ENCODE measurements at regions not wholly inside any gene's neighbourhood (a gene's known extent, or its start where the extent isn't known, plus 50 kb on each side); places are given as distances from the start of the nearest gene placed in this dataset.

GRCh38 chr13:66003558-66003957 lies 1226.6 kb downstream of the PCDH9 start:
- Histone ChIP-seq H3K27ac (ENCODE audit: insufficient read depth, low read length) (no peak overlapping the region), H3K14ac (replicated peaks; ENCODE audit: low read depth, low read length) (no peak overlapping the region), H3K4me3 (ENCODE audit: insufficient read depth, low read depth, low read length) (no peak overlapping the region), H3K9me3 (ENCODE audit: control insufficient read depth, insufficient read depth, low read length) (0 out of 2 replicates have a peak, but pooled peaks cover 2% of the 10 kb centered on the region), H4K91ac (ENCODE audit: insufficient read depth, low read depth, low read length) (no peak overlapping the region), H3K4me2 (ENCODE audit: low read depth, low read length) (no peak overlapping the region), H3K9me1 (ENCODE audit: insufficient read depth, low read length) (no peaks in the 10 kb centered on the region), H3K4me1 (ENCODE audit: control insufficient read depth, insufficient read depth, low read length) (no peaks in the 10 kb centered on the region), H2BK120ac (ENCODE audit: low read depth, low read length) (no peak overlapping the region), H2AFZ (replicated peaks; ENCODE audit: low read length, poor library complexity) (no peak overlapping the region), H2AK9ac (replicated peaks; ENCODE audit: low read depth, low read length, poor library complexity) (no peak overlapping the region), H2BK20ac (ENCODE audit: low read depth, low read length) (no peak overlapping the region), H4K8ac (ENCODE audit: low read depth in 2 of 2, low read length in 2 of 2) (no peak overlapping the region), H3K23ac (ENCODE audit: low read depth, low read length) (no peak overlapping the region), H4K20me1 (ENCODE audit: insufficient read depth, low read length) (no peaks in the 10 kb centered on the region), H3K4ac (ENCODE audit: low read depth, low read length) (no peak overlapping the region), H3K56ac (ENCODE audit: extremely low read depth, insufficient read depth, low read length) (no peak overlapping the region), H3K9ac (ENCODE audit: low read depth, low read length) (no peak overlapping the region), H3K36me3 (ENCODE audit: control insufficient read depth, insufficient read depth, low read length) (no peaks in the 10 kb centered on the region), H2BK5ac (ENCODE audit: low read depth, low read length, poor library complexity, severe bottlenecking) (no peak overlapping the region), H3K27me3 (ENCODE audit: control insufficient read depth, insufficient read depth, low read length) (no peaks in the 10 kb centered on the region), H3K18ac (ENCODE audit: low read depth, low read length) (no peak overlapping the region), H2AK5ac (ENCODE audit: low read depth, low read length) (no peak overlapping the region), H3K79me1 (ENCODE audit: low read depth in 1 of 2, low read length in 2 of 2) (no peaks in the 10 kb centered on the region), H4K5ac (ENCODE audit: low read depth, low read length) (no peak overlapping the region), H2BK15ac (ENCODE audit: low read depth, low read length) (no peak overlapping the region)
- TF ChIP-seq MXI1 (IDR thresholded peaks at IDR 0.05; ENCODE audit: borderline replicate concordance, low read depth, low read length) (no peak), RAD21 (IDR thresholded peaks at IDR 0.05; ENCODE audit: low read length) (no peak), CTCF (conservative IDR thresholded peaks at IDR 0.05; ENCODE audit: low read depth, low read length) (no peak), MAFK (IDR thresholded peaks at IDR 0.05; ENCODE audit: low read depth, low read length) (no peak), CHD1 (IDR thresholded peaks at IDR 0.05; ENCODE audit: low read depth, low read length) (no peak), ELK1 (IDR thresholded peaks at IDR 0.05; ENCODE audit: borderline replicate concordance, low read depth, low read length) (no peak), FOS (IDR thresholded peaks at IDR 0.05; ENCODE audit: low read depth, low read length) (no peak), MAZ (IDR thresholded peaks at IDR 0.05; ENCODE audit: borderline replicate concordance, low read depth, low read length) (no peak), BHLHE40 (IDR thresholded peaks at IDR 0.05; ENCODE audit: low read depth, low read length) (no peak), POLR2A (IDR thresholded peaks at IDR 0.05; ENCODE audit: low read depth, low read length) (no peak), NFE2L2 (IDR thresholded peaks at IDR 0.05; ENCODE audit: low read depth, low read length) (no peak), CEBPB (IDR thresholded peaks at IDR 0.05; ENCODE audit: low read depth, low read length) (no peak)
- intact Hi-C loops (cut with micrococcal nuclease) (no loop called here), in situ Hi-C loops (cut with MboI; ENCODE audit: low sequenced_read_pairs) (no loop called here), dilution Hi-C loops (cut with HindIII; ENCODE audit: low sequenced_read_pairs, unreplicated experiment) (no loop called here)
- ChIA-PET POLR2A (ENCODE audit: unreplicated experiment) (no interaction called here), CTCF (no interaction called here)
- ATAC-seq (ENCODE audit: low read depth) (no peak), DNase-seq (no peak)
- BruUV-seq (replicated peaks), result no TSS peak
- no CpG with 5 or more reads among the region's 1 CpG for WGBS, 2 experiments (ENCODE audit: extremely low coverage in 2 of 2, insufficient read length in 1 of 2)
